ENCODE measurements at regions not wholly inside any gene's neighbourhood (a gene's known extent, or its start where the extent isn't known, plus 50 kb on each side); places are given as distances from the start of the nearest gene placed in this dataset.

- H3K9me3 Mint-ChIP-seq, result peaks cover 56% of the 10 kb centered on the region
- CTCF ChIA-PET, result no interaction called here
- TF ChIP-seq, protein P1, sequence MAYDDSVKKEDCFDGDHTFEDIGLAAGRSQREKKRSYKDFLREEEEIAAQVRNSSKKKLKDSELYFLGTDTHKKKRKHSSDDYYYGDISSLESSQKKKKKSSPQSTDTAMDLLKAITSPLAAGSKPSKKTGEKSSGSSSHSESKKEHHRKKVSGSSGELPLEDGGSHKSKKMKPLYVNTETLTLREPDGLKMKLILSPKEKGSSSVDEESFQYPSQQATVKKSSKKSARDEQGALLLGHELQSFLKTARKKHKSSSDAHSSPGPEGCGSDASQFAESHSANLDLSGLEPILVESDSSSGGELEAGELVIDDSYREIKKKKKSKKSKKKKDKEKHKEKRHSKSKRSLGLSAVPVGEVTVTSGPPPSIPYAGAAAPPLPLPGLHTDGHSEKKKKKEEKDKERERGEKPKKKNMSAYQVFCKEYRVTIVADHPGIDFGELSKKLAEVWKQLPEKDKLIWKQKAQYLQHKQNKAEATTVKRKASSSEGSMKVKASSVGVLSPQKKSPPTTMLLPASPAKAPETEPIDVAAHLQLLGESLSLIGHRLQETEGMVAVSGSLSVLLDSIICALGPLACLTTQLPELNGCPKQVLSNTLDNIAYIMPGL (CRISPR knock-in tag; IDR thresholded peaks at IDR 0.05), result no peak
- TF ChIP-seq SOX15 (CRISPR knock-in tag; IDR thresholded peaks at IDR 0.05) (no peak), ZNF121 (CRISPR knock-in tag; IDR thresholded peaks at IDR 0.05) (no peak), SMAD4 (CRISPR knock-in tag; IDR thresholded peaks at IDR 0.05) (no peak), IRF1 (CRISPR knock-in tag; IDR thresholded peaks at IDR 0.05) (no peak), PRRX2 (CRISPR knock-in tag; IDR thresholded peaks at IDR 0.05) (no peak), ZSCAN18 (CRISPR knock-in tag; IDR thresholded peaks at IDR 0.05) (no peak), ZNF671 (CRISPR knock-in tag; IDR thresholded peaks at IDR 0.05) (no peak), CREB1 (CRISPR knock-in tag; IDR thresholded peaks at IDR 0.05) (no peak), IRF2 (CRISPR knock-in tag; IDR thresholded peaks at IDR 0.05; ENCODE audit: borderline replicate concordance, low read depth) (no peak), NFE2L1 (CRISPR knock-in tag; IDR thresholded peaks at IDR 0.05) (no peak), E2F5 (CRISPR knock-in tag; IDR thresholded peaks at IDR 0.05) (no peak), FOXK1 (CRISPR knock-in tag; IDR thresholded peaks at IDR 0.05) (no peak), ZMAT4 (CRISPR knock-in tag; IDR thresholded peaks at IDR 0.05) (no peak), ZNF219 (CRISPR knock-in tag; IDR thresholded peaks at IDR 0.05; ENCODE audit: borderline replicate concordance) (no peak), SP1 (CRISPR knock-in tag; conservative IDR thresholded peaks at IDR 0.05) (no peak), TCF7 (CRISPR knock-in tag; IDR thresholded peaks at IDR 0.05; ENCODE audit: low read depth) (no peak)
- TF ChIP-seq, protein P2, sequence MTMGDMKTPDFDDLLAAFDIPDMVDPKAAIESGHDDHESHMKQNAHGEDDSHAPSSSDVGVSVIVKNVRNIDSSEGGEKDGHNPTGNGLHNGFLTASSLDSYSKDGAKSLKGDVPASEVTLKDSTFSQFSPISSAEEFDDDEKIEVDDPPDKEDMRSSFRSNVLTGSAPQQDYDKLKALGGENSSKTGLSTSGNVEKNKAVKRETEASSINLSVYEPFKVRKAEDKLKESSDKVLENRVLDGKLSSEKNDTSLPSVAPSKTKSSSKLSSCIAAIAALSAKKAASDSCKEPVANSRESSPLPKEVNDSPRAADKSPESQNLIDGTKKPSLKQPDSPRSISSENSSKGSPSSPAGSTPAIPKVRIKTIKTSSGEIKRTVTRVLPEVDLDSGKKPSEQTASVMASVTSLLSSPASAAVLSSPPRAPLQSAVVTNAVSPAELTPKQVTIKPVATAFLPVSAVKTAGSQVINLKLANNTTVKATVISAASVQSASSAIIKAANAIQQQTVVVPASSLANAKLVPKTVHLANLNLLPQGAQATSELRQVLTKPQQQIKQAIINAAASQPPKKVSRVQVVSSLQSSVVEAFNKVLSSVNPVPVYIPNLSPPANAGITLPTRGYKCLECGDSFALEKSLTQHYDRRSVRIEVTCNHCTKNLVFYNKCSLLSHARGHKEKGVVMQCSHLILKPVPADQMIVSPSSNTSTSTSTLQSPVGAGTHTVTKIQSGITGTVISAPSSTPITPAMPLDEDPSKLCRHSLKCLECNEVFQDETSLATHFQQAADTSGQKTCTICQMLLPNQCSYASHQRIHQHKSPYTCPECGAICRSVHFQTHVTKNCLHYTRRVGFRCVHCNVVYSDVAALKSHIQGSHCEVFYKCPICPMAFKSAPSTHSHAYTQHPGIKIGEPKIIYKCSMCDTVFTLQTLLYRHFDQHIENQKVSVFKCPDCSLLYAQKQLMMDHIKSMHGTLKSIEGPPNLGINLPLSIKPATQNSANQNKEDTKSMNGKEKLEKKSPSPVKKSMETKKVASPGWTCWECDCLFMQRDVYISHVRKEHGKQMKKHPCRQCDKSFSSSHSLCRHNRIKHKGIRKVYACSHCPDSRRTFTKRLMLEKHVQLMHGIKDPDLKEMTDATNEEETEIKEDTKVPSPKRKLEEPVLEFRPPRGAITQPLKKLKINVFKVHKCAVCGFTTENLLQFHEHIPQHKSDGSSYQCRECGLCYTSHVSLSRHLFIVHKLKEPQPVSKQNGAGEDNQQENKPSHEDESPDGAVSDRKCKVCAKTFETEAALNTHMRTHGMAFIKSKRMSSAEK (CRISPR knock-in tag; IDR thresholded peaks at IDR 0.05; ENCODE audit: borderline replicate concordance), result no peak
- H3K36me3 Mint-ChIP-seq, result peaks cover 23% of the 10 kb centered on the region
- ATAC-seq (no peak), DNase-seq (ENCODE audit: low spot score) (no peak)
- POLR2A ChIA-PET, result no interaction called here
- peaks cover 14% of the 10 kb centered on the region for H3K4me1 Mint-ChIP-seq
- no peak overlapping the region for H3K27ac Mint-ChIP-seq
- no peaks in the 10 kb centered on the region for H3K27me3 Mint-ChIP-seq (ENCODE audit: low read depth)
- H3K4me3 Mint-ChIP-seq, result no peak overlapping the region
Measured at GRCh38 chr6:104344223-104344622, 515.5 kb downstream of the HACE1 start.

GRCh38 chr6:104332364-104332763 is 527.4 kb downstream of the HACE1 start:
- Mint-ChIP-seq H3K4me3 (no peak overlapping the region), H3K27ac (no peak overlapping the region), H3K36me3 (no peaks in the 10 kb centered on the region), H3K27me3 (ENCODE audit: low read depth) (no peaks in the 10 kb centered on the region), H3K9me3 (peaks cover 3% of the 10 kb centered on the region; the same call in 1 of the 2 replicates), H3K4me1 (peaks cover 13% of the 10 kb centered on the region)
- DNase-seq (ENCODE audit: low spot score) (no peak), ATAC-seq (no peak)
- POLR2A ChIA-PET, result no interaction called here
- CTCF ChIA-PET, result interaction anchor here (1.9 kb wide), 1 partner anchor 194 kb away, joined by 4 read pairs; no protein-coding TSS in a partner anchor
- TF ChIP-seq SP1 (CRISPR knock-in tag; conservative IDR thresholded peaks at IDR 0.05) (no peak), ZNF416 (CRISPR knock-in tag; IDR thresholded peaks at IDR 0.05) (no peak), ZNF263 (CRISPR knock-in tag; IDR thresholded peaks at IDR 0.05; ENCODE audit: low read depth) (no peak), HMGA2 (CRISPR knock-in tag; IDR thresholded peaks at IDR 0.05) (no peak), ETV6 (CRISPR knock-in tag; IDR thresholded peaks at IDR 0.05) (no peak), RORB (CRISPR knock-in tag; IDR thresholded peaks at IDR 0.05) (no peak)
- TF ChIP-seq, protein P3, sequence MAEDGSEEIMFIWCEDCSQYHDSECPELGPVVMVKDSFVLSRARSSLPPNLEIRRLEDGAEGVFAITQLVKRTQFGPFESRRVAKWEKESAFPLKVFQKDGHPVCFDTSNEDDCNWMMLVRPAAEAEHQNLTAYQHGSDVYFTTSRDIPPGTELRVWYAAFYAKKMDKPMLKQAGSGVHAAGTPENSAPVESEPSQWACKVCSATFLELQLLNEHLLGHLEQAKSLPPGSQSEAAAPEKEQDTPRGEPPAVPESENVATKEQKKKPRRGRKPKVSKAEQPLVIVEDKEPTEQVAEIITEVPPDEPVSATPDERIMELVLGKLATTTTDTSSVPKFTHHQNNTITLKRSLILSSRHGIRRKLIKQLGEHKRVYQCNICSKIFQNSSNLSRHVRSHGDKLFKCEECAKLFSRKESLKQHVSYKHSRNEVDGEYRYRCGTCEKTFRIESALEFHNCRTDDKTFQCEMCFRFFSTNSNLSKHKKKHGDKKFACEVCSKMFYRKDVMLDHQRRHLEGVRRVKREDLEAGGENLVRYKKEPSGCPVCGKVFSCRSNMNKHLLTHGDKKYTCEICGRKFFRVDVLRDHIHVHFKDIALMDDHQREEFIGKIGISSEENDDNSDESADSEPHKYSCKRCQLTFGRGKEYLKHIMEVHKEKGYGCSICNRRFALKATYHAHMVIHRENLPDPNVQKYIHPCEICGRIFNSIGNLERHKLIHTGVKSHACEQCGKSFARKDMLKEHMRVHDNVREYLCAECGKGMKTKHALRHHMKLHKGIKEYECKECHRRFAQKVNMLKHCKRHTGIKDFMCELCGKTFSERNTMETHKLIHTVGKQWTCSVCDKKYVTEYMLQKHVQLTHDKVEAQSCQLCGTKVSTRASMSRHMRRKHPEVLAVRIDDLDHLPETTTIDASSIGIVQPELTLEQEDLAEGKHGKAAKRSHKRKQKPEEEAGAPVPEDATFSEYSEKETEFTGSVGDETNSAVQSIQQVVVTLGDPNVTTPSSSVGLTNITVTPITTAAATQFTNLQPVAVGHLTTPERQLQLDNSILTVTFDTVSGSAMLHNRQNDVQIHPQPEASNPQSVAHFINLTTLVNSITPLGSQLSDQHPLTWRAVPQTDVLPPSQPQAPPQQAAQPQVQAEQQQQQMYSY (CRISPR knock-in tag; IDR thresholded peaks at IDR 0.05), result no peak

All from WTC11 (cell line).